ENCODE measurements at regions not wholly inside any gene's neighbourhood (a gene's known extent, or its start where the extent isn't known, plus 50 kb on each side); places are given as distances from the start of the nearest gene placed in this dataset.

DNA sequence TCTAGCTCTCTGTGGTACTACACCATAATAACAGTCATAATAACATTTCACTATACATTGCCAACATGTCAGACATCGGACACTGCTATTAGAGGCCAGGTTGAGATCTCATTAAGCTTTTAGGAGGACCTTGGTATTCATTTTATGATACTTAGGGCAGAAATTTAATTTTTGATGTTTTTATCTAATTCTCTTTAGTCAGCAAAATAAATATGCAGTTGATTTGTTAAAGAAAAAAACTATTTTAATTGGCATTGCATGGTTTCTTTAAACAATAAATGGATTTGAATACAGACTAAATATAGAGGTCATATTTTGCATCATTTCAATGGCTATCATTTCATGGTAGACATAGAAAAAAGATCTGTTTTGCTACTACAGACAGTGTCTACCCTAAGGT lies 308.7 kb downstream of the PRDM5 start:
- no peak for DNase-seq (ENCODE audit: low read depth)
- TF ChIP-seq, protein P1, sequence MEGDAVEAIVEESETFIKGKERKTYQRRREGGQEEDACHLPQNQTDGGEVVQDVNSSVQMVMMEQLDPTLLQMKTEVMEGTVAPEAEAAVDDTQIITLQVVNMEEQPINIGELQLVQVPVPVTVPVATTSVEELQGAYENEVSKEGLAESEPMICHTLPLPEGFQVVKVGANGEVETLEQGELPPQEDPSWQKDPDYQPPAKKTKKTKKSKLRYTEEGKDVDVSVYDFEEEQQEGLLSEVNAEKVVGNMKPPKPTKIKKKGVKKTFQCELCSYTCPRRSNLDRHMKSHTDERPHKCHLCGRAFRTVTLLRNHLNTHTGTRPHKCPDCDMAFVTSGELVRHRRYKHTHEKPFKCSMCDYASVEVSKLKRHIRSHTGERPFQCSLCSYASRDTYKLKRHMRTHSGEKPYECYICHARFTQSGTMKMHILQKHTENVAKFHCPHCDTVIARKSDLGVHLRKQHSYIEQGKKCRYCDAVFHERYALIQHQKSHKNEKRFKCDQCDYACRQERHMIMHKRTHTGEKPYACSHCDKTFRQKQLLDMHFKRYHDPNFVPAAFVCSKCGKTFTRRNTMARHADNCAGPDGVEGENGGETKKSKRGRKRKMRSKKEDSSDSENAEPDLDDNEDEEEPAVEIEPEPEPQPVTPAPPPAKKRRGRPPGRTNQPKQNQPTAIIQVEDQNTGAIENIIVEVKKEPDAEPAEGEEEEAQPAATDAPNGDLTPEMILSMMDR (conservative IDR thresholded peaks at IDR 0.05; ENCODE audit: low read depth, low read length): no peak
- no peak overlapping the region for H3K4me3 ChIP-seq (ENCODE audit: low read length)

DNA sequence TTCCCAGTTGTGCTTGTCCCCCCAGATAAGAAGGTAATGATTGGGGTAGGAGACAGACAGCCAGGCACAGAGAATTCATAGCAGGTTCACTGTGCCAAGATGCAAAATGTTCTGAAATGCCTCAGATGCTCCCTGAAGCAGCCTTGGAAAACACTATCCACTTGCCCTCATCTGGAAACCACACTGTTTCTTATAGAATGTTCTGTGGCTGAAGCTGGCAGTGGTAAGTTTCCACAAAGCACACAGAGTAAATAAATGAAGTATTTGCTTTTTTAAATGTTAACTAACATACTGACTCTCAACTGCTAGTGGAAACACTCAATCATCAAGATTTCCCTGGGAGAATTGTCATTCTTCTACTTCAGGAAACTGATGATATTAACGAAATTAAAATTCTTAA lies 311.4 kb downstream of the PRDM5 start:
- DNase-seq (ENCODE audit: low read depth): no peak
- H3K4me3 ChIP-seq (ENCODE audit: low read length): no peak overlapping the region
- TF ChIP-seq, protein P1 (conservative IDR thresholded peaks at IDR 0.05; ENCODE audit: low read depth, low read length): no peak

DNA sequence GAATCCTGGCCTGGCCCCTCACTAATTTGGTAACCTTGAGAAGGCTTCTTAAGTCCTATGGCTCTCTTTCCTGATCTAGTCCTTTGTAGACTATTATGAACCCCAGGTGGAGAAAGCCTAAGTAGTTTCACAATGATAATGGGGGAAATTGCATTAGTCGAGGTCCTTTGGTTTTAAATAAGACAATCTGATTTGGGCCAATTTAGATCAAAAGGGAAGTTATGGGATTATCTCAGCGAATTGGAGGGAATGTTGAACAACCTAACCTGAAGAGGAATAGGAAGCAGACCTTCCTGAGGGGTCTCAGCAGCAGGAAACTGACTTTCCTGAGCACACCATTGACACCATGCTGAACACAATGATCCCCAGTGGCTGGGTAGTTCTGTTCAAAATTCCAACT lies 331.5 kb downstream of the PRDM5 start:
- H3K4me3 ChIP-seq (ENCODE audit: low read length): no peak overlapping the region
- TF ChIP-seq, protein P1 (conservative IDR thresholded peaks at IDR 0.05; ENCODE audit: low read depth, low read length): no peak
- no peak for DNase-seq (ENCODE audit: low read depth)

DNA sequence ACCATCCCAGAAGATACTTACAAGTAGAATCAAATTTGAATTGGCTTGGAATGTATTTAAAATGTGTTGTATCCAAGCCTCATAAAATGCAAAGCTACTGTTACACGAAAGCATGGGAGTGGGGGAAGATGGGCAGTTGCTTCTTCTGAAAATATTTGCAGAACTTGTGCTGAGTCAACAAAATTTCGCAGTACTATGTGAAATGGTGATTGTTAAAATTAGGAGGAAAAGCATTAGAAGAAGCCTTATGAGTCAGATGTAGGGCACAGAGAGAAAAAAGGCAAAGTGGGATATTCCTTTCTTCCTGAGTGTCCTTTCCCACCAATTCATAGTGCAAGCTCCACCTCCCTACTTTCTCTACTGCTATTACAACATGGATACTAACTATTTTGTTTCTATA lies 332.7 kb downstream of the PRDM5 start:
- no peak overlapping the region for H3K4me3 ChIP-seq (ENCODE audit: low read length)
- DNase-seq (ENCODE audit: low read depth): no peak
- TF ChIP-seq, protein P1 (conservative IDR thresholded peaks at IDR 0.05; ENCODE audit: low read depth, low read length): no peak

DNA sequence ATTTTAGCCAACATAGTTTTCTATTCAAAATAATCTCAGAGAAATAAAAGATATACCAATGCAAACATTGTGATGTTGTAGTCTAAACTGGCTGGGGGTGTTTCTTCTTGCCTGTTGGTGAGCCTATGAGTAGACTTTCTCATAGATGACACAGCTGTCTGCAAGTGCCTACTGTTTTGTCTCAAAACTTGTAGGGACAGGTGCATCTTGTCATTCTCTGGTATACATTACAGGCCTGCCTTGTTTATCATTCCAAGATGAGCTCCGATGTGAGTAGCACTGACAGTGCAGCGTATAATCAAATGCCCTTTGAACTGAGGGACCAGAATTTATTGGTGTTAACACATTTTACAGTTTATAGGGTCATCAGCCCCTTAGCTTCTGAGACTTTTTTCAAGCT lies 353.8 kb downstream of the PRDM5 start:
- no peak for DNase-seq (ENCODE audit: low read depth)
- TF ChIP-seq, protein P1 (conservative IDR thresholded peaks at IDR 0.05; ENCODE audit: low read depth, low read length): no peak
- no peak overlapping the region for H3K4me3 ChIP-seq (ENCODE audit: low read length)

DNA sequence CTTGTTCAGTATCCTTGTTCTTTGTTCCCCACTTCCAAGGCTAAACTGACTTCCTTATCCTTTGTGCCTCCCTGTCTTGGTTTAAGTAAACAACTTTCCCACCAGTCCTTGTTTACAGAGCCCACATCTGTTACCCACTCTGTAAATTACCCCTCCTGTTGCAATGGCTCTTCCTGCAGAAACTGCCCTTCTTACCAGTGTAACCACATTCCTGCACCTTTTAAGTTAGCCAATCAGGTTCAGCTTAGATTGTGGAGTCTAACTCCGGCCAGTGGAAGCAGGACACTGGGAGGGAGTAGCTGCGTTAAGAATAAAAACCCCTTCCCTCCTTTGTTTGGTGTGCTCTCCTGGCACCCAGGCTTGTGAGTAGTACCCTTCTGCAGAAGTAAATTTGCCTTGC lies 360.9 kb downstream of the PRDM5 start:
- no peak overlapping the region for H3K4me3 ChIP-seq (ENCODE audit: low read length)
- DNase-seq (ENCODE audit: low read depth): no peak
- TF ChIP-seq, protein P1 (conservative IDR thresholded peaks at IDR 0.05; ENCODE audit: low read depth, low read length): no peak

DNA sequence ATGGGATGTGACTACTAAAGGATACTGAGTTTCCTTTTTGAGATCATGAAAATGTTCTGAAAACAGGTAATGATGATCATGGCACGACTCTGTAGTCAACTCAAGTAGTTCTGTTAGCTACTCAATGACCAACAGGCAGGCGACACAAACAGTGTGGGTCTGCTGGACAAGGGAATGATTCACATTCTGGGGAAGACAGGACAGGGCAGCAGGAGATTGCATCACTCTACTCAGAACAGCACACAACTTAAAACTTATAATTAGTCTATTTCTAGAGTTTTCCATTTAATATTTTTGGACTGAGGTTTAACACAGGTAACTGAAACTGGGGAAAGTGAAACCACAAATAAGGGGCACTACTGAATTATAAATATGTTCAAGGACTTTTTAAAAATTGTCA lies 365.2 kb downstream of the PRDM5 start:
- DNase-seq (ENCODE audit: low read depth): no peak
- TF ChIP-seq, protein P1 (conservative IDR thresholded peaks at IDR 0.05; ENCODE audit: low read depth, low read length): no peak
- no peak overlapping the region for H3K4me3 ChIP-seq (ENCODE audit: low read length)

Data from retinal pigment epithelial cell (primary cell).